Hepatocyte (in vitro differentiated cells): ENCODE measurements at regions not wholly inside any gene's neighbourhood (a gene's known extent, or its start where the extent isn't known, plus 50 kb on each side); places are given as distances from the start of the nearest gene placed in this dataset.

ENCODE experiments used
- DNase-seq: peaks from one replicate; pipeline ENCODE4 v3.0.0-alpha.2; 2016; ENCODE audit warnings: low spot score
- H2AFZ ChIP-seq: fragments of 200-600 bp; sonication (generic); 2 replicates; pipeline ENCODE4 v1.6.0; 2016; ENCODE audit warnings: antibody characterized with exemption, mild to moderate bottlenecking
- H3K27ac ChIP-seq: fragments of 200-600 bp; sonication (generic); 2 replicates; pipeline ENCODE4 v1.5.1; 2016; ENCODE audit warnings: mild to moderate bottlenecking
- H3K27me3 ChIP-seq: fragments of 200-600 bp; sonication (generic); 2 replicates; pipeline ENCODE4 v1.6.1; 2016
- H3K36me3 ChIP-seq: fragments of 200-600 bp; sonication (generic); replicated peaks from 2 replicates; pipeline ENCODE4 v1.5.1; 2016; ENCODE audit warnings: low read depth; ENCODE audit not compliant: insufficient read depth
- H3K4me1 ChIP-seq: fragments of 200-600 bp; sonication (generic); 2 replicates; pipeline ENCODE4 v1.5.1; 2016; ENCODE audit warnings: mild to moderate bottlenecking, moderate library complexity; ENCODE audit not compliant: insufficient read depth
- H3K4me2 ChIP-seq: fragments of 200-600 bp; sonication (generic); 2 replicates; pipeline ENCODE4 v1.6.0; 2016
- H3K4me3 ChIP-seq: fragments of 200-600 bp; sonication (generic); 2 replicates; pipeline ENCODE4 v1.5.1; 2016; ENCODE audit warnings: mild to moderate bottlenecking
- H3K79me2 ChIP-seq: fragments of 200-600 bp; sonication (generic); 2 replicates; pipeline ENCODE4 v1.6.0; 2017; ENCODE audit warnings: mild to moderate bottlenecking
- H3K9me2 ChIP-seq: fragments of 200-600 bp; sonication (generic); replicated peaks from 2 replicates; pipeline ENCODE4 v1.6.0; 2017; ENCODE audit warnings: mild to moderate bottlenecking; ENCODE audit not compliant: insufficient read depth
- H3K9me3 ChIP-seq: fragments of 200-600 bp; sonication (generic); 2 replicates; pipeline ENCODE4 v1.5.1; 2016; ENCODE audit warnings: low read depth, mild to moderate bottlenecking
- H4K20me1 ChIP-seq: fragments of 200-600 bp; sonication (generic); 2 replicates; pipeline ENCODE4 v1.6.0; 2016; ENCODE audit warnings: mild to moderate bottlenecking; ENCODE audit not compliant: insufficient read depth, poor library complexity, severe bottlenecking
- CTCF ChIP-seq: fragments of 200-600 bp; sonication (generic); IDR thresholded peaks from 2 replicates; pipeline ENCODE4 v1.5.1; 2016; ENCODE audit warnings: antibody characterized with exemption, mild to moderate bottlenecking; ENCODE audit not compliant: poor library complexity
- EZH2 ChIP-seq: fragments of 200-600 bp; sonication (generic); IDR thresholded peaks from 2 replicates; pipeline ENCODE4 v1.6.1; 2016; ENCODE audit warnings: antibody characterized with exemption, mild to moderate bottlenecking, borderline replicate concordance
- EZH2phosphoT487 ChIP-seq: fragments of 200-600 bp; sonication (generic); IDR thresholded peaks from one replicate; pipeline ENCODE4 v1.6.1; 2018; ENCODE audit warnings: antibody characterized with exemption, mild to moderate bottlenecking, low read depth, moderate library complexity; ENCODE audit not compliant: unreplicated experiment, severe bottlenecking
- WGBS: methylation state at CpG from one replicate; pipeline ENCODE4 v1.1.6; 2016; ENCODE audit warnings: low lambda C conversion rate; ENCODE audit errors: missing lambda C conversion rate; 5-methylcytosine and 5-hydroxymethylcytosine counted together

GRCh38 chr1:81489372-81489934 is 311.3 kb upstream of the ADGRL2 start:
- H3K9me2 ChIP-seq, result no peaks in the 10 kb centered on the region
- no peak overlapping the region for H3K27ac ChIP-seq
- WGBS, result 93% methylated on average over 1 of the region's 1 CpG
- no peaks in the 10 kb centered on the region for H3K9me3 ChIP-seq
- no peaks in the 10 kb centered on the region for H3K79me2 ChIP-seq
- no peak for TF ChIP-seq EZH2
- no peak for TF ChIP-seq CTCF
- TF ChIP-seq EZH2phosphoT487, result no peak
- H2AFZ ChIP-seq, result no peak overlapping the region
- H4K20me1 ChIP-seq, result no peaks in the 10 kb centered on the region
- DNase-seq, result no peak
- no peak overlapping the region for H3K4me3 ChIP-seq
- H3K4me1 ChIP-seq, result no peaks in the 10 kb centered on the region
- H3K36me3 ChIP-seq, result no peaks in the 10 kb centered on the region
- no peak overlapping the region for H3K4me2 ChIP-seq
- H3K27me3 ChIP-seq, result no peaks in the 10 kb centered on the region

DNA sequence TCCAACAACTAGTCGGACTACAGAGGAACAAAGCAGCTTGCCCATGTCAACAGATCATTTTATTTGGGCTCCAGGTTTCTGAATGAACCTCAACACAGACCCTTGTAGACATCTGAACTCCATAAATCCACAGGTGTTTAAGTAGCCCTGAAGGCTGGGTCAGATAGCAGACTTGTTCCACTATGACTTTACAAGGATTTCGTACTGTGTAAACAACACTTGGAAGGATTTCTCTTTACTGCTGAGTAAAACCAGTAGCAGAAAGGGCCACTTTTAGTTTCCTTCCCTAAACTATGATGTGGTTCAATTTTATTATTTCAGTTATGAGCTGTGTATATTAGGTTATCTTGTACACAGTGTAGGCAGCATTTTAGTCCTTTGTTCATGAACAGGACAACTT is 316.4 kb upstream of the ADGRL2 start:
- WGBS, result 30% methylated on average over 2 of the region's 2 CpGs
- H3K9me3 ChIP-seq, result no peaks in the 10 kb centered on the region
- H4K20me1 ChIP-seq, result no peaks in the 10 kb centered on the region
- H3K9me2 ChIP-seq, result no peaks in the 10 kb centered on the region
- no peaks in the 10 kb centered on the region for H3K79me2 ChIP-seq
- no peak overlapping the region for H2AFZ ChIP-seq
- H3K4me2 ChIP-seq, result peak overlapping the region; percentile 2
- no peaks in the 10 kb centered on the region for H3K27me3 ChIP-seq
- TF ChIP-seq EZH2 (no peak), CTCF (no peak), EZH2phosphoT487 (peak; percentile 85)
- H3K4me3 ChIP-seq, result no peak overlapping the region
- peak; percentile 8 for DNase-seq
- no peaks in the 10 kb centered on the region for H3K4me1 ChIP-seq
- no peaks in the 10 kb centered on the region for H3K36me3 ChIP-seq
- H3K27ac ChIP-seq, result no peak overlapping the region

GRCh38 chr1:81478219-81478618 is 322.5 kb upstream of the ADGRL2 start:
- H3K4me3 ChIP-seq, result no peak overlapping the region
- peak overlapping the region; percentile 59 for H3K4me2 ChIP-seq
- no peak overlapping the region for H2AFZ ChIP-seq
- H3K36me3 ChIP-seq, result no peaks in the 10 kb centered on the region
- H4K20me1 ChIP-seq, result no peaks in the 10 kb centered on the region
- 31% methylated on average over 7 of the region's 7 CpGs for WGBS
- DNase-seq, result no peak
- no peaks in the 10 kb centered on the region for H3K9me3 ChIP-seq
- H3K27me3 ChIP-seq, result no peaks in the 10 kb centered on the region
- TF ChIP-seq EZH2phosphoT487 (no peak), CTCF (no peak), EZH2 (no peak)
- no peaks in the 10 kb centered on the region for H3K4me1 ChIP-seq
- H3K79me2 ChIP-seq, result no peaks in the 10 kb centered on the region
- no peak overlapping the region for H3K27ac ChIP-seq
- H3K9me2 ChIP-seq, result no peaks in the 10 kb centered on the region
